ENCODE measurements at regions not wholly inside any gene's neighbourhood (a gene's known extent, or its start where the extent isn't known, plus 50 kb on each side); places are given as distances from the start of the nearest gene placed in this dataset.
"Not testable (repeated sequence)": the region's sequence is repeated elsewhere in the genome, so short reads cannot be mapped to it uniquely, and the experiment has no call there.

DNA sequence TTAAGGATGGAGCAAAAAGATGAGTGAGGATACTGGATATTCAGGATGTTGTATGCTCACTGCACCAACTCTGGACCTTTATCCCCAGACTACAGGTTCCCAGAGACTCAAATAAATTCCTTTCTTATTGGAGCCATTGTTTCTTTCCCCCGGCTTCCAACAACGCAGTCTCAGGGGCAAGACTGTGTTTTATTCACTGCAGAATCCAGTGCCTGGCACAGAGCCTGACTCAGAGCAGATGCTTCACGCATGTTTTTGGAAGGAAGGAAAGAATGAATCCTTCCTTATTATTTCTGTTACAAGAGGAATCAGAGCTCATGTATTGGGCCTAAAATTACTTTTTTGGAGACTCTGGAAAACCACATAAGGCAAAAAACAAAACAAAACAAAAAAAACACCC, 96.0 kb upstream of the VGLL4 start:
- no peak for DNase-seq

- no peak for DNase-seq
Measured at GRCh38 chr3:11739123-11739522, 95.4 kb upstream of the VGLL4 start.

DNA sequence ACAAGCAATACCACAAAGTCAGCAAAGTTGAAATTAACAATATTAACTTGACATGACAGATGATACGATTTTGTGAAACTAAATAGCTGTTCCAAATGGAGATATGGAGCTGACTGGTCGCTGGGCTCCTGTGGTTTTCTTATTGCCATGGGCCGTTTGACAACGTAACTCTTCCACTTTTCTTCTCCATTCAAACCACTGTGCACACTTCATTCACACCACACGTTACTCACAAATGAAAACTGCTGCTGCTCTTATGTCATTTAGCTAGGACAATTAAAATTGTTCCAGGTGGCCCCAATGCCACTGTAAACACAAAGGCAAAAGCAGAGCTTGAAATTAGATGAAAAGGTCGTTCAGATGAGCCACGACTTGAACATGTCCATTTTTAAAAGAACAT, 94.0 kb upstream of the VGLL4 start:
- no peak for DNase-seq

GRCh38 chr3:11736136-11736833, 92.6 kb upstream of the VGLL4 start:
- no peak for DNase-seq

DNA sequence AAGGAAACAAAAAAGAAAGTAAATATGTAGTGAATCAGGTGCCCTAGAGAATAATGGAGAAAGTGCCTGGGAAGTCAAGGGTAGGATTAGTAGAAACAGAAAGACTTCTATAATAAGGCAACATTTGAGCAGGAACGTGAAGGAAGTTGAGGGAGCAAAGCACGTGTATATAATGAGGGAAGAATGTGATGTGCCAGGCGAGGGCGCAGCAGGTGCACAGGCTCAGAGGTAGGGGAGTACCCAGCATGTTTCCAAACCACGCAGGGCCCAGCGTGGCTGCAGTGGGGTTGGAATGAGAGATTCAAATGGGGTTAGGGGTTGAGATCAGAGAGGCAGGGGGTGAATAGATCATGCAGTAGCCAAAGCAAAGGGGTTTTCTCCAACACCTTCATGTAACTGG, 91.9 kb upstream of the VGLL4 start:
- no peak for DNase-seq

DNA sequence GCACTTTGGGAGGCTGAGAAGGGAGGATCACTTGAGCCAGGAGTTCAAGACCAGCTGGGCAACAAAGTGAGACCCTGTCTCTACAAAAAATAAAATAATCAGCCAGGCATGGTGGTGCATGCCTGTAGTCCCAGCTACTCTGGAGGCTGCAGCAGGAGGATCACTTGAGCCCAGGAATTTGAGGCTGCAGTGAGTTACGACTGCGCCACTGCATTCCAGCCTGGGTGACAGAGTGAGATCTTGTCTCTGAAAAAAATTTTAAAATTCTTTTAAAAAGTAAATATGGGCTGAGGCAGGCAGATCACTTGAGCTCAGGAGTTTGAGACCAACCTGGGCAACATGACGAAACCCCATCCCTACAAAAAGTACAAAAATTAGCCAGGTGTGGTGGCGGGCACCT, 91.4 kb upstream of the VGLL4 start:
- not testable (repeated sequence) for DNase-seq

GRCh38 chr3:11733914-11734313, 90.2 kb upstream of the VGLL4 start:
- no peak for DNase-seq

DNA sequence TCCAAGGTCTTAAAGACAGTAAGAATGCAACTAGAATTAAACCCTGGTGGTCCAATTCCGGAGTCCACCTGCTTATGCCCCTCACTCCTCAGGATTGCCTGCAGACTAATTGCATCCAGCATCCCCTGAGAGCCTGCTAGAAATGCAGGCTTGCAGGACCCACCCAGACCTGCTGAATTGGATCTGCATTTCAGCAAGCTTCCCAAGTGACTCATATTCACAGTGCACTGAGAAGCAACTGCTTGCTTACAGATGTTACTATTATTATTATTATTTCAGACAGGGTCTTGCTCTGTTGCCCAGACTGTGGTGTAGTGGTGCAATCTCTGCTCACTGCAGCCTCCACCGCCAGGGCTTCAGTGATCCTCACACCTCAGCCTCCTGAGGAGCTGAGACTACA, 83.5 kb upstream of the VGLL4 start:
- no peak for DNase-seq

GRCh38 chr3:11726146-11726545, 82.4 kb upstream of the VGLL4 start:
- DNase-seq: no peak

GRCh38 chr3:11725340-11725641, 81.6 kb upstream of the VGLL4 start:
- not testable (repeated sequence) for DNase-seq

DNA sequence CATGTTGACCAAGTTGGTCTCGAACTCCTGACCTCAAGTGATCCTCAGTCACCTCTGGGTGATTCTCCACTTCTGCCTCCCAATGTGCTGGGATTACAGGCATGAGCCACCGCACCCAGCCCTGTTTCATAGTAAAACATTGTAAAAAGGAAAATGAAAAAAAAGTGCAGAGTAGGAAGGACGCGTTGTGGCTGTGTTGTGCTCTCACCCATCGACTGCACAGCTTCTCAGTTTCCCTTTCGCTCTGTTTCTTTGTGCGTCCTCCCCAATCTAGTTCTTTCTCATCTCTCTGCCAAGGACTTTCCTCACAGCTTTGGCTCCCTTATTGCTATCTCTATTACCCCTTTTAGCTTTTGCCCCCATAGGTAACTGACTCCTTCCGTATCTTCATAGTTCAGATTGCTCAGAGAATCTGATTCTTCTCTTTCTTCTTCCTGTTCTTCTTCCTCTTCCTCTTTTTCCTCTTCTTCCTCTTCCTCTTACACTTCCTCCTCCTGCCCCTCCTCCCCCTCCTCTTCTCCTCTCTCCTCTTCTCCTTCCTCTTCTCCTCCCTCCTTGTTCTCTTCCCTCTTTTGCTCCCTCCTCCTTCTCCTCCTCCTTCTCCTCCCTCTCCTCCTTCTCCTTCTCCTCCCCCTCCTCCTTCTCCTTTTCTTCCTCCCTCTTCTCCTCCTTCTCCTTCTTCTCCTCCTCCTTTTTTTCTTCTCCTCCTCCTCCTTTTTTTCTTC, 81.1 kb upstream of the VGLL4 start:
- DNase-seq: no peak

GRCh38 chr3:11721479-11721878, 77.8 kb upstream of the VGLL4 start:
- DNase-seq: no peak

DNA sequence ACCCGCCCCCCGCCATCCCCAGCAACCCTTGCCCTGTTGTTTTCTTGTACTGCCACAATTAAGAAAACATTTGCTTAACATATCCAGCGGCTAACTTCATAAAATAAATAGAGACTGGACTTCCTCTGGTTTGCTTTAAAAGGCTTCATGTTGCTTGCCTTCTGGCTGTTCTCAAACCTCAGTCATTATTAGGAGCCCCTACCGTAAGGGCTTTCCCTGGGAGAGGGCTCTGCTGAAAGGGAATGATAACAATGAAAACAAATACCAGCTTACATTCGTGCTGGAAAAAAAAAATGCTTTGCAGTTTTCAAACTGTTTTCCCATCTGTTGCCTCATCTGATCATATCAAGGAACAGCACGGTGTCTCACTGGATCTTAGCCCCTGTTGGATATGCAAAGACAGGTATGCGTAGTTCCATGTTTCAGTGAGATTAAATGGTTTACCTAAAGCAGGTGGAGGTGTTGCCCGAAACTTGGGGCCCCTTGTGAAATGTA, 77.2 kb upstream of the VGLL4 start:
- DNase-seq: no peak

DNA sequence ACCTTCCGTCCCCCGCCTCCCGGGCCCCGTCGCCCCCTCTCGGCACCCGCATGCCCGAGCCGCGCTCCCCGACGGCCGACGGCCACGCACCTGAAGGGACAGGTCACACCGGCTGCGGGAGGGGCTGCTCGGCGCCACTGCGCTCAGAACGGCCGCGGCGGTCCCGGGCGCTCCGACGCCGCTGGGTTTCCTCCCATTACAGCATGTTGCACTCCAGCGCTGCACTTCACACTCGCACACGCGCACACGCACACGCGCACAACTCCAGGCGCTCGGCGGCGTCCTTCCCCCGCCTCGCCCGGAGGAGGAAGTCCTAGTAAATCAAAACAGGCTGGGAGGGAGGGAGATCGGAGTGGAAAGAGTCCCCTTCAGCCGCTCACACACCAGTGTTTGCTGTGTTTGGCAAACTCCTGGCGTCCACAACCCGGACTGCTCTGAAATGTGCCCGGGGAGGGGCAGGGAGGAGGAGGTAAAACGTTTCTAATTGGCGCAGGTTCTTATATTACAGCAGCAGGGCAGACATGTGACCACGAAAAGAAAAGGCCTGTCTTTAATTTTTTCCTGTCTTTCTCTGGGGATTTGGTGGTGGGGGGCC, 76.7 kb upstream of the VGLL4 start:
- DNase-seq: peak; percentile 37

GRCh38 chr3:11719406-11720303, 75.9 kb upstream of the VGLL4 start:
- peak; percentile 43 for DNase-seq

- peak; percentile 24 for DNase-seq
Measured at GRCh38 chr3:11718637-11719405, 75.1 kb upstream of the VGLL4 start.

- DNase-seq: peak; percentile 31
Measured at GRCh38 chr3:11717768-11718636, 74.3 kb upstream of the VGLL4 start.

DNA sequence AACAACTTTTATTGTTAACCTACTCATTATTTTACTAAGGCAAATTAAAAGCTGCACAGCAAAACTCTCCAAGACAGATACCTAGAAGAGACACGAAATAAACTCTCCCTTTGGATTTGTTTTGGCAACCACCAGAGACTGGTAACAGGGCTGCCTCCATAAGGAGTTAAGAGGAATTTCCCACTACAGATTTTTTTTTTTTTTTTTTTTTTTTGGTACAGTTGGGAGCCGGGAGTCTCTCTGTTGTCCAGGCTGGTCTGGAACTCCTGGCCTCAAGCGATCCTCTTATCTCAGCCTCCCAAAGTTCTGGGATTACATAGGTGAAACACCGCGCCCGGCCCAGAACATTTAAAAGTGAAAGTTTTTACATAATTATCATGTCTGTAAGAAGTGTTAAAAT, 73.6 kb upstream of the VGLL4 start:
- no peak for DNase-seq

GRCh38 chr3:11716573-11717290, 73.0 kb upstream of the VGLL4 start:
- DNase-seq: no peak

DNA sequence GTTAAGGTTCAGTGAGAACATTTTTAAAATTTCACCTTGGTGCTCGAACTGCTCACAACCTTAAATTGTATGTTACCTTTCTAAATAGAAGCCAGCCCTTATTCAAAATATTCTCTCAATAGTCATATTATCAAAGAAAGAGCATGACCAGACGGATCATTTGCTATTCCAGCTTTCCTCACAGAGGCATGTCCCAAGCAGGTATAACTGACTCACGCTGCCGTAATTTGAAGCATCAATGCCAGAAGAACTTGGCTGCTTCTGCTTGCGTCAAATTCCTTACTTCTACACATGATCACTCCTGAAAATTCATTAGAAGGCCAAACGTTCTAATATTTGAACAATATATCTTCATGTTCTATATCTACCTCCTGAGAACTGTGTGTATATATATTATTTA, 69.5 kb upstream of the VGLL4 start:
- DNase-seq: no peak

DNA sequence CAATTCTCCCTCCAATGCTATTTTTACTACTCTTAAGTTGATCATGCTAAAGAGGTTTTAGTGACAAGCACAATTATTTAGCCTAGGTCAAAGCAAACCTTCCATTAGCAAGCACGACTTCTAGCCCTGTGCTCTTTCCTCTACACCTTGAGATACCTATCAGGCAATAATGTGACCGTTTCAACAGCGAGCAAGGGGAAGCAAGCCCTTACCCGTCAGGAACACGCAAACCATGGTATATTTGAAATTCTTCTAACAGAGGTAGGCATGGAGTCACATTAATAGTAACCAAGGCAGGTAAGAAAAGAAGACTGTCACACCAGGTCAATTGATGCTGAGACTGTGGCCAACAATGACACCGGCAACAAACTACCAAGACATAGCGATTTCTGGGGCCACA, 68.9 kb upstream of the VGLL4 start:
- no peak for DNase-seq
